CD4-positive, alpha-beta T cell (primary cell): ENCODE measurements at regions not wholly inside any gene's neighbourhood (a gene's known extent, or its start where the extent isn't known, plus 50 kb on each side); places are given as distances from the start of the nearest gene placed in this dataset.

ENCODE experiments used
- ATAC-seq: fragments of 200-7000 bp; cut with Tn5 transposase; one replicate; pipeline ENCODE4 v1.10.0; 2022; ENCODE audit warnings: mild to moderate bottlenecking; ENCODE audit not compliant: poor library complexity
- CTCF ChIA-PET: fragments of 350-600 bp; sonication (Branson Sonifier 250); formaldehyde crosslinking; loops from one replicate; lab custom pipeline; 2021; ENCODE audit warnings: antibody characterized with exemption, inconsistent platforms; lab: Charles Lee
- POLR2A ChIA-PET: fragments of 350-600 bp; sonication (Branson Sonifier 250); formaldehyde crosslinking; loops from one replicate; lab custom pipeline; 2021; ENCODE audit warnings: antibody characterized with exemption, inconsistent platforms; lab: Charles Lee
- DNase-seq, 14 experiments: peaks; one replicate each; pipeline ENCODE4 v3.0.0-alpha.2; 2013 to 2020; ENCODE audit warnings: mixed read lengths in 2 of 14
- H3K27ac ChIP-seq, 2 donors: one replicate each; pipeline versions ENCODE4 v1.5.1 to v1.7.0; 2013; ENCODE audit warnings: low read length in 2 of 2, low read depth in 1 of 2, mild to moderate bottlenecking in 1 of 2
- H3K27me3 ChIP-seq, 2 experiments: 1 replicate in 1 of 2; 2 replicates in 1 of 2; pipeline versions ENCODE4 v1.6.1 to v1.7.0; 2013; ENCODE audit warnings: low read length in 2 of 2, control low read depth in 1 of 2, mild to moderate bottlenecking in 1 of 2, moderate library complexity in 1 of 2; ENCODE audit not compliant: insufficient read depth in 2 of 2, control insufficient read depth in 1 of 2
- H3K36me3 ChIP-seq: one replicate; pipeline ENCODE4 v1.6.1; 2013; ENCODE audit warnings: low read length, control low read depth; ENCODE audit not compliant: insufficient read depth
- H3K4me1 ChIP-seq: one replicate; pipeline ENCODE4 v1.6.1; 2013; ENCODE audit warnings: low read length, control low read depth; ENCODE audit not compliant: insufficient read depth
- H3K4me3 ChIP-seq: one replicate; pipeline ENCODE4 v1.5.1; 2013; ENCODE audit warnings: mild to moderate bottlenecking, low read length, moderate library complexity
- H3K9me3 ChIP-seq, 2 experiments: 1 replicate in 1 of 2; 2 replicates in 1 of 2; pipeline versions ENCODE4 v1.6.1 to v1.7.0; 2013; ENCODE audit warnings: low read length in 2 of 2, mild to moderate bottlenecking in 2 of 2, control low read depth in 1 of 2, moderate library complexity in 1 of 2; ENCODE audit not compliant: control insufficient read depth in 1 of 2, insufficient read depth in 1 of 2
- H3K27ac Mint-ChIP-seq: one replicate; pipeline ENCODE4 v1.8.0; 2020; ENCODE audit warnings: mixed read lengths
- H3K27me3 Mint-ChIP-seq: one replicate; pipeline ENCODE4 v1.8.0; 2021; ENCODE audit warnings: mixed read lengths
- H3K36me3 Mint-ChIP-seq: one replicate; pipeline ENCODE4 v1.8.0; 2021; ENCODE audit warnings: low read depth, mixed read lengths
- H3K4me1 Mint-ChIP-seq: one replicate; pipeline ENCODE4 v1.8.0; 2021; ENCODE audit warnings: low read depth, mixed read lengths
- H3K4me3 Mint-ChIP-seq: one replicate; pipeline ENCODE4 v1.8.0; 2020; ENCODE audit warnings: mild to moderate bottlenecking, mixed read lengths
- H3K9me3 Mint-ChIP-seq: one replicate; pipeline ENCODE4 v1.8.0; 2020; ENCODE audit warnings: mixed read lengths
- intact Hi-C, 2 experiments: fragments of 100-400 bp; cut with DNase I in 1 of 2; cut with micrococcal nuclease in 1 of 2; formaldehyde crosslinking; loops; one replicate each; pipeline versions ENCODE4 v1.15.1 to v1.9.0; 2023 to 2025; cut with DNase I, micrococcal nuclease
- TF ChIP-seq, protein P1 (sequence below): fragments of 200-600 bp; IDR thresholded peaks from one replicate; pipeline ENCODE4 v1.8.0; 2022; ENCODE audit warnings: antibody characterized with exemption, mild to moderate bottlenecking

DNA sequence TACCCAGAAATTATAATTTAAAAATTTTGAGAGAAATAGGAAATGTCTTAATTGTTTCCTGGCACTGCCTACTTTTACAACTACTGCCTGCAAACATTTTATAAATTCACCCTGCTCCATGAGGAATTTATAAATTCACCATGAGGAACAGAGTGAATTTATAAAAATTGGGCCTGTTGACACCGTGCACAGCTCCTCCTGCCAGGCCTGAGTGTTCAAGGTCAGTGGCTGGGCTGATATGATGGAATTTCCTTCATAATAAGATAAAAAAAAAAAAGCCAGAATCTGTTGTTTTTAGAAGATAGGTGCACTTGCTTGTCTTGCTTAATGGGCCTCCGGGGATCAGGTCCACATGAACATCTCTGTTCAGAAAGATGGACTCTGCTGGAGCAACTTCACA lies 151.7 kb upstream of the RASGEF1B start:
- Histone ChIP-seq H3K36me3 (no peaks in the 10 kb centered on the region), H3K4me3 (no peak overlapping the region), H3K27ac (no peak overlapping the region), H3K9me3 (no peaks in the 10 kb centered on the region), H3K27me3 (no peaks in the 10 kb centered on the region), H3K4me1 (no peaks in the 10 kb centered on the region)
- TF ChIP-seq, protein P1, sequence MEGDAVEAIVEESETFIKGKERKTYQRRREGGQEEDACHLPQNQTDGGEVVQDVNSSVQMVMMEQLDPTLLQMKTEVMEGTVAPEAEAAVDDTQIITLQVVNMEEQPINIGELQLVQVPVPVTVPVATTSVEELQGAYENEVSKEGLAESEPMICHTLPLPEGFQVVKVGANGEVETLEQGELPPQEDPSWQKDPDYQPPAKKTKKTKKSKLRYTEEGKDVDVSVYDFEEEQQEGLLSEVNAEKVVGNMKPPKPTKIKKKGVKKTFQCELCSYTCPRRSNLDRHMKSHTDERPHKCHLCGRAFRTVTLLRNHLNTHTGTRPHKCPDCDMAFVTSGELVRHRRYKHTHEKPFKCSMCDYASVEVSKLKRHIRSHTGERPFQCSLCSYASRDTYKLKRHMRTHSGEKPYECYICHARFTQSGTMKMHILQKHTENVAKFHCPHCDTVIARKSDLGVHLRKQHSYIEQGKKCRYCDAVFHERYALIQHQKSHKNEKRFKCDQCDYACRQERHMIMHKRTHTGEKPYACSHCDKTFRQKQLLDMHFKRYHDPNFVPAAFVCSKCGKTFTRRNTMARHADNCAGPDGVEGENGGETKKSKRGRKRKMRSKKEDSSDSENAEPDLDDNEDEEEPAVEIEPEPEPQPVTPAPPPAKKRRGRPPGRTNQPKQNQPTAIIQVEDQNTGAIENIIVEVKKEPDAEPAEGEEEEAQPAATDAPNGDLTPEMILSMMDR: no peak
- H3K36me3 Mint-ChIP-seq: no peaks in the 10 kb centered on the region
- H3K27ac Mint-ChIP-seq: no peak overlapping the region
- no peak overlapping the region for H3K4me3 Mint-ChIP-seq
- ChIA-PET CTCF (no interaction called here), POLR2A (no interaction called here)
- H3K9me3 Mint-ChIP-seq: no peaks in the 10 kb centered on the region
- ATAC-seq (no peak), DNase-seq (no peak)
- H3K27me3 Mint-ChIP-seq: no peaks in the 10 kb centered on the region
- intact Hi-C loops: no loop called here
- H3K4me1 Mint-ChIP-seq: no peaks in the 10 kb centered on the region

DNA sequence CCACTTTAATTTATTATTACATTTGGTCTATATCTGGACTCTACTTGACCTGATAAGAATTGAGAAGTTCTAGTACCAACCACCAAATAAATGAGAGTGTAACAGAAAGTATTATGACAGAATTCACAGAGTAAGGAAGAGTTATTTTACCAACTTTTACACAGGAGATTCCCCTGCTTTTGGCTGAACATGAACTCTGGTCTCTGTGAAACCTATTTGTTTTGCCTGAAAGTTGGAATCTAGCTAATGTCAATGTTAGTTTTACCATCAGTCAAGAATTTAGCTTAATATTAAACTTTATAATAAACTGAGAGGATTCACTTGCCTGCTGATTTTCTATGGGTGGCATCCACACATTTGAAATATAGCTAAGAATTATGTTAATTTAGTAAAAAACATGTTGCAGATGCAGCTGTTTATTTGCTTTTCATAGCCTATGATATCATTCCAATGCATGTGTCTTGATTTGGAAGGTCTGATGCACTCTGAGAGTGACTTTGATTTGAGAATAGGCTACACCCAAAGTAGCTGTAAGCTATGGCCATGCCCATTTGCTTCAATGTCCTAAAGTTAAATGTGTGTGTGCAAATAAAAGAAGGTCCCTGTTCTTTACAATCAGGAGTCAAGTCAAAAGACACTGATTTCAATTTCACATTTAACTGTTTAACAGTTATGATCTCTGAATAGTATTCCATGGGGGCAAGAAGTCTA lies 150.9 kb upstream of the RASGEF1B start:
- Histone ChIP-seq H3K9me3 (no peaks in the 10 kb centered on the region), H3K27ac (no peak overlapping the region), H3K4me3 (no peak overlapping the region), H3K27me3 (no peaks in the 10 kb centered on the region), H3K4me1 (no peaks in the 10 kb centered on the region), H3K36me3 (no peaks in the 10 kb centered on the region)
- Mint-ChIP-seq H3K4me1 (no peaks in the 10 kb centered on the region), H3K4me3 (no peak overlapping the region), H3K27ac (no peak overlapping the region), H3K9me3 (no peaks in the 10 kb centered on the region), H3K27me3 (no peaks in the 10 kb centered on the region), H3K36me3 (no peaks in the 10 kb centered on the region)
- CTCF ChIA-PET: interaction anchor here (0.6 kb wide), 1 partner anchor 10 kb away, joined by 3 read pairs; no protein-coding TSS in a partner anchor
- ATAC-seq (no peak), DNase-seq (no peak)
- intact Hi-C loops: no loop called here
- POLR2A ChIA-PET: no interaction called here
- TF ChIP-seq, protein P1: no peak

DNA sequence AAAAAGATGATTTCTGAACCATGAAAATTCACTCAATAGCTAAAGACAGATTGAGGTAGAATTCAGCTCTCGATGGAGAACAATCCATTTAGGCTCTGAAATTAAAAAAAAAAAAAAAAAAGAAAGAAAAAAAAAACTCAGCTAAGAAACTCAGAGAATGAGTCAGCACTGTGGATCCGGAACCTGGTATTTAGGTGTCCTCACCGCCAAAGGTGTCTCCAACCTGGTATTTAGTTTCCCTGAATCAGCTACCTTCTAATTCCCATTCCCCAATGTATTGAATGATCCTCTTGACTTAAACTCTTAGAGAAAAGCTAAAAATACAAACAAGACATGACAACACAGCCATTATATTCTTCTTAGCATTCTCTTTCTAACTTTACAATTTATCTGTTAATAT lies 150.3 kb upstream of the RASGEF1B start:
- H3K27me3 ChIP-seq: no peaks in the 10 kb centered on the region
- POLR2A ChIA-PET: no interaction called here
- DNase-seq (no peak), ATAC-seq (no peak)
- Mint-ChIP-seq H3K4me3 (no peak overlapping the region), H3K4me1 (no peaks in the 10 kb centered on the region), H3K9me3 (no peaks in the 10 kb centered on the region), H3K27me3 (no peaks in the 10 kb centered on the region), H3K36me3 (no peaks in the 10 kb centered on the region), H3K27ac (no peak overlapping the region)
- H3K9me3 ChIP-seq: no peaks in the 10 kb centered on the region
- no peak overlapping the region for H3K27ac ChIP-seq
- no peak overlapping the region for H3K4me3 ChIP-seq
- no peaks in the 10 kb centered on the region for H3K4me1 ChIP-seq
- CTCF ChIA-PET: no interaction called here
- H3K36me3 ChIP-seq: no peaks in the 10 kb centered on the region
- TF ChIP-seq, protein P1: no peak
- intact Hi-C loops: no loop called here
